Smooth muscle cell (in vitro differentiated cells): ENCODE measurements at regions not wholly inside any gene's neighbourhood (a gene's known extent, or its start where the extent isn't known, plus 50 kb on each side); places are given as distances from the start of the nearest gene placed in this dataset.

Source experiments
- DNase-seq: peaks from one replicate; lab custom pipeline; 2025; ENCODE audit not compliant: unreplicated experiment; lab: John Stamatoyannopoulos, UW
- H2AFZ ChIP-seq: fragments of 200-600 bp; sonication (generic); 2 replicates; pipeline ENCODE4 v1.6.0; 2016; ENCODE audit warnings: antibody characterized with exemption, low read depth, mild to moderate bottlenecking
- H3F3A ChIP-seq: fragments of 200-600 bp; sonication (generic); 2 replicates; pipeline ENCODE4 v1.6.0; 2017; ENCODE audit warnings: antibody characterized with exemption, low read depth
- H3K27ac ChIP-seq: fragments of 200-600 bp; sonication (generic); 2 replicates; pipeline ENCODE4 v1.5.1; 2016; ENCODE audit warnings: low read depth, mild to moderate bottlenecking
- H3K27me3 ChIP-seq: fragments of 200-600 bp; sonication (generic); 2 replicates; pipeline ENCODE4 v1.6.1; 2016; ENCODE audit warnings: low read depth, mild to moderate bottlenecking
- H3K36me3 ChIP-seq: fragments of 200-600 bp; sonication (generic); 2 replicates; pipeline ENCODE4 v1.5.1; 2016; ENCODE audit warnings: low read depth
- H3K4me1 ChIP-seq: fragments of 200-600 bp; sonication (generic); 2 replicates; pipeline ENCODE4 v1.5.1; 2016; ENCODE audit warnings: low read depth
- H3K4me2 ChIP-seq: fragments of 200-600 bp; sonication (generic); 2 replicates; pipeline ENCODE4 v1.6.0; 2016; ENCODE audit warnings: mild to moderate bottlenecking
- H3K4me3 ChIP-seq: fragments of 200-600 bp; sonication (generic); 2 replicates; pipeline ENCODE4 v1.5.1; 2016; ENCODE audit warnings: mild to moderate bottlenecking
- H3K79me2 ChIP-seq: fragments of 200-600 bp; sonication (generic); 2 replicates; pipeline ENCODE4 v1.6.0; 2016; ENCODE audit warnings: low read depth, mild to moderate bottlenecking
- H3K9ac ChIP-seq: fragments of 200-600 bp; sonication (generic); 2 replicates; pipeline ENCODE4 v1.6.0; 2016; ENCODE audit warnings: low read depth
- H3K9me3 ChIP-seq: fragments of 200-600 bp; sonication (generic); replicated peaks from 2 replicates; pipeline ENCODE4 v1.5.1; 2016; ENCODE audit warnings: low read depth
- H4K20me1 ChIP-seq: fragments of 200-600 bp; sonication (generic); 2 replicates; pipeline ENCODE4 v1.6.0; 2016; ENCODE audit warnings: low read depth
- CTCF ChIP-seq: fragments of 200-600 bp; sonication (generic); IDR thresholded peaks from 2 replicates; pipeline ENCODE4 v1.5.1; 2017; ENCODE audit warnings: borderline replicate concordance, mild to moderate bottlenecking, antibody characterized with exemption; ENCODE audit not compliant: insufficient read depth, poor library complexity, severe bottlenecking
- WGBS: methylation state at CpG from one replicate; pipeline ENCODE4 v1.1.7; 2016; ENCODE audit warnings: low lambda C conversion rate; 5-methylcytosine and 5-hydroxymethylcytosine counted together

DNA sequence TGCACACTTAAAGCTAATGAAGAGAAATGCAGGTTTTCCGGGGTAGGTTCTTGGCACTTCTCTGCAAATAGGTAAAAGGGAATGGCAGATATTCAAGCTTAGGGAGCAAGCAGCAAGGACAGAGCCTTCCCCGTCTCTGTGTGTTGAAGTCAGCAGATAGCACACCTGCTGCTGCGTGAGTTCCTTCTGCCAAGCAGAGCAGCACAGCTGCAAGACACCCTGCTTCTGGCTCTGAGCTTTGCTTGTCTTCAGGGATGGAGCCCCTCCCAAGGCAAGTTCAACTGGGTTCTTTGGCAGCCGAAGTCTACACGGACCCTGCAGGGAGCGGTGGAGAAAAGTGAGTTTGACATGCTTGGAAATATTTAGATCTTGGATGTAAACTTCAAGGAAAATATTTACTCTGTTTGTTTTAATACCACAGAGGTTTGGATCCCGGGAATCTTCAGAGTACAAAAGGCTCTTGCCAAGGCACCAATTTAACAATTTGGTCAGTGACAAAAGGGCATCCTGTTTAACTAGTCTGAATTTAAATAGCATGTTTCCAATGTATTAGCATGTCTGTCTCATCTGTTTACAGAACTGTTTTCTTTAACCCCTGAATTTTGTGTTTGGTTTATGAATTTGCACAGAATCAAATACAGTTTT, 113.4 kb upstream of the KCNJ16 start:
- H3K4me3 ChIP-seq: no peak overlapping the region
- no peaks in the 10 kb centered on the region for H3K36me3 ChIP-seq
- H3K9me3 ChIP-seq: no peaks in the 10 kb centered on the region
- no peaks in the 10 kb centered on the region for H3F3A ChIP-seq
- no peaks in the 10 kb centered on the region for H3K4me1 ChIP-seq
- no peaks in the 10 kb centered on the region for H4K20me1 ChIP-seq
- DNase-seq: no peak
- H2AFZ ChIP-seq: no peak overlapping the region
- no peak overlapping the region for H3K4me2 ChIP-seq
- H3K79me2 ChIP-seq: no peaks in the 10 kb centered on the region
- H3K9ac ChIP-seq: no peak overlapping the region
- no peak overlapping the region for H3K27ac ChIP-seq
- 60% methylated on average over 7 of the region's 7 CpGs for WGBS
- H3K27me3 ChIP-seq: no peaks in the 10 kb centered on the region
- TF ChIP-seq CTCF: no peak

DNA sequence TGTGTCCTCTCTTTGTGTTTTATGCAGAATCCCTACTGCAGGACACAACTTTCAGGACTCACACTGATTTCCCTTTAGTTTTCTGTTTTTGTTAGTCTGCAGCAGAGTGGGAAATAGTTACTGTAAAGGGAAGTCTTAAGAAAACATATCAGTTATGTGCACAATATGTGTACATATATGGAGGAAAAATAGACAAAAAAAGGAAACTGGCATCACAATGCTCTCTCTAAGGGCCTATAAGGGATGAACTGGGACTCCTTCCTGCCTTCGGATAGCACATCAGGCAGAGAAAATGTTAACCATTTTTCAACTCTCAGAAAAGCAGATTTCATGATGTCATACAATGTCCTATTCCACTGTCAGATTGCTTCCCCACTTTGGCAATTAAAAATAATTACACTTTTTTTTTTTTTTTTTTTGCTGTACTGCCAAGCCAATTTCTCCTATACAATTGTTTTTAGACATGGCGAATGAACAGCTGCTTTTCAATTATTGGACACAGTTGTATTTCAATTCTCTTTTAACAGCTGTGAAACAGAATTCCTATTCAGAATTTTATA, 112.5 kb upstream of the KCNJ16 start:
- no peaks in the 10 kb centered on the region for H3K9me3 ChIP-seq
- TF ChIP-seq CTCF: no peak
- H3K36me3 ChIP-seq: no peaks in the 10 kb centered on the region
- no peak overlapping the region for H3K9ac ChIP-seq
- no peaks in the 10 kb centered on the region for H3K4me1 ChIP-seq
- no peaks in the 10 kb centered on the region for H3F3A ChIP-seq
- H3K79me2 ChIP-seq: no peaks in the 10 kb centered on the region
- no peak overlapping the region for H3K4me2 ChIP-seq
- no peak for DNase-seq
- H2AFZ ChIP-seq: no peak overlapping the region
- 100% methylated on average over 2 of the region's 2 CpGs for WGBS
- H4K20me1 ChIP-seq: no peaks in the 10 kb centered on the region
- H3K4me3 ChIP-seq: no peak overlapping the region
- H3K27me3 ChIP-seq: no peaks in the 10 kb centered on the region
- H3K27ac ChIP-seq: no peak overlapping the region

- H3K4me2 ChIP-seq: no peak overlapping the region
- H3K27ac ChIP-seq: no peak overlapping the region
- H3K36me3 ChIP-seq: no peaks in the 10 kb centered on the region
- no peaks in the 10 kb centered on the region for H3K27me3 ChIP-seq
- DNase-seq: no peak
- no peaks in the 10 kb centered on the region for H3F3A ChIP-seq
- H3K4me3 ChIP-seq: no peak overlapping the region
- WGBS: 79% methylated on average over 3 of the region's 3 CpGs
- H3K9ac ChIP-seq: no peak overlapping the region
- no peak overlapping the region for H2AFZ ChIP-seq
- no peaks in the 10 kb centered on the region for H4K20me1 ChIP-seq
- H3K9me3 ChIP-seq: no peaks in the 10 kb centered on the region
- no peaks in the 10 kb centered on the region for H3K4me1 ChIP-seq
- H3K79me2 ChIP-seq: no peaks in the 10 kb centered on the region
- no peak for TF ChIP-seq CTCF
Measured at GRCh38 chr17:69967910-69968411, 107.1 kb upstream of the KCNJ16 start.

DNA sequence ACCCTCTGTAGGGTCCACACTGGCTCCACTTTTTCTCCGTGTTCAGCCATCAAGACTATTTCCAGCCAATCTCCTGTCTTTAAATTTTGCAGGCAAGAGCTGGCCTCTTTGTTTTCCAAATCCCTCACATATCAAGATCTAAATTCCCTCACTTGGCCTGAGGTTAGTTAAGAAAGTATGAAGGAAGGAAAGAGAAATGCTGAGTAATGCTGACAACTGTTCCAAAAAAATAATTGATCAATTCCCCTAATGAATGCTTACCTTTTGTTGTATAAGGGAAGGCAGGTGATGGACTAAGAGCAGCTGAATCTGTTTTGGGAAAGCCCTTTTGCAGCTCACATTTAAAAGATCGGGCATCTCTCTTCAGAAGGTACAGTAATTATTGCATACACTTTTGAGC, 105.1 kb upstream of the KCNJ16 start:
- Histone ChIP-seq H4K20me1 (no peaks in the 10 kb centered on the region), H3K4me1 (no peaks in the 10 kb centered on the region), H3K27me3 (no peaks in the 10 kb centered on the region), H3K79me2 (no peaks in the 10 kb centered on the region), H3K9me3 (peaks cover 4% of the 10 kb centered on the region), H3K36me3 (no peaks in the 10 kb centered on the region), H3F3A (no peaks in the 10 kb centered on the region), H3K9ac (no peak overlapping the region), H2AFZ (no peak overlapping the region), H3K27ac (no peak overlapping the region), H3K4me3 (no peak overlapping the region), H3K4me2 (no peak overlapping the region)
- DNase-seq: no peak
- WGBS: 84% methylated on average over 2 of the region's 2 CpGs
- no peak for TF ChIP-seq CTCF
